ENCODE measurements at regions not wholly inside any gene's neighbourhood (a gene's known extent, or its start where the extent isn't known, plus 50 kb on each side); places are given as distances from the start of the nearest gene placed in this dataset.

DNA sequence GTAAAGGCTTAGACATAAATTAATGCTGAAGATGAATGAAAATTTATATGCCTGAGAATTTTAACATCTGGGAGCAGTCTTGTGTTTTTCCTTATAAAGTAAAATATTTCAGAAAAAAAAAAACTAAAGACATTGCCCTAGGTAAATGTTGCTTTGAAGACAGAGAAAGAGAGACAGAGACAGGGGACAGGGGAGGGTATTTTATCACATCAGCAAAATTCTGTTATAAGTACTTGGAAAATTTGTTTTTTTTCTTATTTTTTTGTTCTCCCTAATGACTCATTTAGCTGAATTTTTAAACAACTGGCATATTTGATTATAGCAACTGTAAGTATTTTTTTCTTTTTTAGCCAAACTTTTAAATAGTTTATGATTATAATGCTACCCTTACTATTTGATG is 1540.6 kb upstream of the GBE1 start:
- Mint-ChIP-seq H3K36me3 (ENCODE audit: low read depth) (no peaks in the 10 kb centered on the region), H3K4me1 (ENCODE audit: low read depth) (no peaks in the 10 kb centered on the region), H3K4me3 (no peak overlapping the region), H3K9me3 (peaks cover 28% of the 10 kb centered on the region), H3K27ac (no peak overlapping the region), H3K27me3 (ENCODE audit: low read depth) (no peaks in the 10 kb centered on the region)

DNA sequence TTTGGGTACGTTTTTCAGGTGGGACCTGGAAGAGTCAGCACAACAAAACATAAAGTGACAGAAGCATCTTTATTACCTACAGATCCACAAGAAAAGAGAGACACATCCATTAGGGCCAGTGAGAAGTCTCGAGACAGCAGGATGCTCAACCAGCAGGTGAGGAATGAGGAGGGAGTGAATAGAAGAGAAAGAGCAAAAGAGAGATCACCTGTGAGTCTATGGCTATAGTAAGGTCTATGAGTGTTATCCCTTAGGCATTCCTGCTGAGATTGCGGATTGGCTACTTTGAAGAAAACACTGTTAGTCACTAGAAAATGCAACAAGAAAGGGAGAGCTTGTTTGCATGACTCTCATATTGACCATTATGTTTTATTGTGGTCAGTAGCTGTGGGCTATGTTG is 1556.2 kb upstream of the GBE1 start:
- Mint-ChIP-seq H3K27ac (no peak overlapping the region), H3K36me3 (ENCODE audit: low read depth) (no peaks in the 10 kb centered on the region), H3K9me3 (peaks cover 25% of the 10 kb centered on the region), H3K27me3 (ENCODE audit: low read depth) (no peaks in the 10 kb centered on the region), H3K4me1 (ENCODE audit: low read depth) (no peaks in the 10 kb centered on the region), H3K4me3 (no peak overlapping the region)

DNA sequence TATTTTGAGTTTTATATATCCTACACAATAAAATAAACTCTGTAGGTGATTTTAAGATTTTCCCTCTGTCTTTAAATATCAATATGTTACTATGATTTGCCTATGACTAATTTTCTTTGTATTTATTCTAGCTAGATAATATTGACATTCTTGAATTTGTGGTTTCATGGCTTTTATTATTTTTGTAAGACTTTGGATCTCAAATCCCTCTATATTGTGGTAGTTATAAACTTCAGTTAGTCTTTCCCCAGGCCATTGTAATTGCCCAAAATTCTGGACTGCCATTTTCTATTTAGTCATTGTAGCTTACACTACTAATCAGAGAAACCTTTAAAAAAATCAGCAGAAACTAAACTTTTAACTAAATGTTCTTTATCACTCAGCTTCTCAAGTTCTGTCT is 1559.3 kb upstream of the GBE1 start:
- peaks cover 22% of the 10 kb centered on the region for H3K9me3 Mint-ChIP-seq
- H3K27ac Mint-ChIP-seq: no peak overlapping the region
- no peak overlapping the region for H3K4me3 Mint-ChIP-seq
- H3K4me1 Mint-ChIP-seq (ENCODE audit: low read depth): no peaks in the 10 kb centered on the region
- no peaks in the 10 kb centered on the region for H3K27me3 Mint-ChIP-seq (ENCODE audit: low read depth)
- no peaks in the 10 kb centered on the region for H3K36me3 Mint-ChIP-seq (ENCODE audit: low read depth)

DNA sequence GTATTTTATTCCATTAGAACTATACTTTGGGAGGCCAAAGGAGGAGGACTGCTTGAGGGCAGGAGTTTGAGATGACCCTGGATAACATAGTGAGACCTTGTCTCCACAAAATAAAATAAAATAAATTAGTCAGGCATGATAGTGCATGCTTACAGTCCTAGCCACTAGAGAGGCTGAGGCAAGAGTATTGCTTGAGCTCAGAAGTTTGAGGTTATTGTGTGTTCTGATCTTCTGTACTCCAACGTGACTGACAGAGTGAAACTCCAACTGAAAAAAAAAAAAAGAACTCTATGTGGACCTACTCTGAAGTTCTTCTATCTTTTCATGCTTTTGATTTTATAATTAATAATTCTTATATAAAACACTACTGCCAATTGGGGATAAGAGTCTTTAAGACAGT is 1560.0 kb upstream of the GBE1 start:
- Mint-ChIP-seq H3K27ac (no peak overlapping the region), H3K36me3 (ENCODE audit: low read depth) (no peaks in the 10 kb centered on the region), H3K27me3 (ENCODE audit: low read depth) (no peaks in the 10 kb centered on the region), H3K9me3 (peaks cover 24% of the 10 kb centered on the region), H3K4me1 (ENCODE audit: low read depth) (no peaks in the 10 kb centered on the region), H3K4me3 (no peak overlapping the region)

DNA sequence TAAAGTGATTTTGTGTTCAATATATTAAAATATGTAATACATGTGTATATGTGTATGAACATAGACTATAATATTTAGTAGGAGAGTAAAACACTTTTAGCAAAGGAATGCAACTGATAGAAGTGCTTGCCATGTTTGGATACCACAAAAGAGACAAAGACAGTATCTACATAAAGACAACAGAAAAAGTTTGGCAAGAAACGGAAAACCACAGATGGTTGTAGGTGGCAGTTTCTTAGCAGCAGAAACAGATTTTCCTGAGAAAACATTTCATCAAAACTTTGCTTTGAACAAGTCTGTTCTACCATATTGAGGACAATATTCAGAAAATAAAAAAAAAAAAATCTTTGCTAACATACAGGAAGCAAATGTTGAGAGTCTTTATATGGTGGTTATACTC is 1560.4 kb upstream of the GBE1 start:
- Mint-ChIP-seq H3K4me3 (no peak overlapping the region), H3K27me3 (ENCODE audit: low read depth) (no peaks in the 10 kb centered on the region), H3K27ac (no peak overlapping the region), H3K36me3 (ENCODE audit: low read depth) (no peaks in the 10 kb centered on the region), H3K9me3 (peaks cover 24% of the 10 kb centered on the region), H3K4me1 (ENCODE audit: low read depth) (no peaks in the 10 kb centered on the region)

DNA sequence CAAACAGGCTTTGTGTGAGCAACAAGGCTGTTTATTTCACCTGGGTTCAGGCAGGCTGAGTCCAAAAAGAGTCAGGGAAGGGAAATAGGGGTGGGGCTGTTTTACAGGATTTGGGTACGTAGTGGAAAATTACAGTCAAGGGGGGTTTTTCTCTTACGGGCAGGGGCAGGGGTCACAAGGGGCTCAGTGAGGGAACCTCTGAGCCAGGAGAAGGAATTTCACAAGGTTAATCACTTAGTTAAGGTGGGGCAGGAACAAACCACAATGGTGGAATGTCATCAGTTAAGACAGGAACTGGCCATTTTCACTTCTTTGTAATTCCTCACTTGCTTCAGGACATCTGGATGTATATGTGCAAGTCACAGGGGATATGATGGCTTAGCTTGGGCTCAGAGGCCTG is 1592.8 kb upstream of the GBE1 start:
- Mint-ChIP-seq H3K27ac (no peak overlapping the region), H3K36me3 (ENCODE audit: low read depth) (no peaks in the 10 kb centered on the region), H3K4me1 (ENCODE audit: low read depth) (no peaks in the 10 kb centered on the region), H3K4me3 (no peak overlapping the region), H3K27me3 (ENCODE audit: low read depth) (no peaks in the 10 kb centered on the region), H3K9me3 (peaks cover 32% of the 10 kb centered on the region)

DNA sequence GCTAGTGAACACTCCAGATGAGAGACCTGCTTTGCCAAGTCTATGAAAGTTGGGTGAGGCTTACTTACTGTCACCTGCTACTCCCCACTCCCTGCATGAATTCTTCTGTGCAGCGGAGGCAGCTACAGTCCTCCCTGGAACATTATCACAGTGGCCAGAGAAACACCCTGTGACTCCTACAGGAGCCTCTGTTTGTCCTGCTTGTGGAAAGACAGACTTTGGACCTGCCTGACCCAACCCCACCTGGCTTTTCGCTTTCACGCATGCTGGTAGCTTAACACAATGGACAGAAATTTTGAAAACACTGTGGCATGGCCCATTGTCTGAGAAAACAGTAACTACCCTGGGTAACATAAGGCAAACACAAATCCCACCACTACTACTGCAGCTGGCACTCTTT is 1565.5 kb upstream of the CADM2 start:
- Mint-ChIP-seq H3K27ac (no peak overlapping the region), H3K36me3 (ENCODE audit: low read depth) (no peaks in the 10 kb centered on the region), H3K27me3 (ENCODE audit: low read depth) (no peaks in the 10 kb centered on the region), H3K4me1 (ENCODE audit: low read depth) (no peaks in the 10 kb centered on the region), H3K4me3 (no peak overlapping the region), H3K9me3 (peaks cover 16% of the 10 kb centered on the region)

DNA sequence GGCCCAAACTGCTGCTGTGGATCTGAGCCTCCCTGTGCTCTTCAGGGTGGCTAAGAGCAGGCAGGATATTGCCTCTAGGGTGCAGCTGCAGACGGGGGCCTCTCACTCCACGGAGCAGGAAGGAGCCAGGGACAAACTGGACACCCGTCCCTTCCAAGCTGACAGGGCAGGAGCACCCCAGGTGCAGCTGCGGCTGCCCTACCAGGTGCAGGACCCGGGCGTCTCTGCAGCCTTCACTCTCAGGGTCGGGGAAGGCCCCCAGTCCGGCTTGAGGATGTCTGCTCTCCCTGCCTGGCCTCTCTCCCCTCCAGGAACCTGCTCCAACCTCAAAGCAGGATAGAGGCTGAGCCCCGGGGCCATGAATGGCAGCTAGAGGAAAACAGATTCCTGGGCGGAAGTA is 1554.9 kb upstream of the CADM2 start:
- Mint-ChIP-seq H3K27me3 (ENCODE audit: low read depth) (no peaks in the 10 kb centered on the region), H3K36me3 (ENCODE audit: low read depth) (no peaks in the 10 kb centered on the region), H3K4me1 (ENCODE audit: low read depth) (no peaks in the 10 kb centered on the region), H3K27ac (no peak overlapping the region), H3K4me3 (no peak overlapping the region), H3K9me3 (peaks cover 16% of the 10 kb centered on the region)

DNA sequence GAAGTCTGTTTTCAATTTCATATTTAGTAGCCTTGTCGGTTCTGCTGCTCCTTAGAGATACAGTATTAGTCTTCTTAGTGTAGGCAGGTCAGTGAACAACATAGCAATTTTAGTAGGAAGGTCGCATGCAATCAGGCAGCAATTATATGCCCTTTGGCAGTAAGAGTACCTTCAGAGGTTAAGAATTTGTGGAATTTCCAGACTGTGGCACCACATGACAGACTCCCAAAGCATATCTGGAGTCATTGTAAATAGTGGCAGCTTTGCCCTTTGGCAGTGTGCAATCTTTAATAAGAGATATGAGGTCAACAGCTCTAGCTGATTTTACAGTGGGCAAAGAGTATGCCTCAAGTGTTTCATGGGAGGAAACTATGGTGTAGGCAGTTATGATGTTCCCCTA is 1532.5 kb upstream of the CADM2 start:
- H3K27ac Mint-ChIP-seq: no peak overlapping the region
- H3K27me3 Mint-ChIP-seq (ENCODE audit: low read depth): no peaks in the 10 kb centered on the region
- no peak overlapping the region for H3K4me3 Mint-ChIP-seq
- H3K4me1 Mint-ChIP-seq (ENCODE audit: low read depth): no peaks in the 10 kb centered on the region
- no peaks in the 10 kb centered on the region for H3K36me3 Mint-ChIP-seq (ENCODE audit: low read depth)
- H3K9me3 Mint-ChIP-seq: peaks cover 26% of the 10 kb centered on the region

DNA sequence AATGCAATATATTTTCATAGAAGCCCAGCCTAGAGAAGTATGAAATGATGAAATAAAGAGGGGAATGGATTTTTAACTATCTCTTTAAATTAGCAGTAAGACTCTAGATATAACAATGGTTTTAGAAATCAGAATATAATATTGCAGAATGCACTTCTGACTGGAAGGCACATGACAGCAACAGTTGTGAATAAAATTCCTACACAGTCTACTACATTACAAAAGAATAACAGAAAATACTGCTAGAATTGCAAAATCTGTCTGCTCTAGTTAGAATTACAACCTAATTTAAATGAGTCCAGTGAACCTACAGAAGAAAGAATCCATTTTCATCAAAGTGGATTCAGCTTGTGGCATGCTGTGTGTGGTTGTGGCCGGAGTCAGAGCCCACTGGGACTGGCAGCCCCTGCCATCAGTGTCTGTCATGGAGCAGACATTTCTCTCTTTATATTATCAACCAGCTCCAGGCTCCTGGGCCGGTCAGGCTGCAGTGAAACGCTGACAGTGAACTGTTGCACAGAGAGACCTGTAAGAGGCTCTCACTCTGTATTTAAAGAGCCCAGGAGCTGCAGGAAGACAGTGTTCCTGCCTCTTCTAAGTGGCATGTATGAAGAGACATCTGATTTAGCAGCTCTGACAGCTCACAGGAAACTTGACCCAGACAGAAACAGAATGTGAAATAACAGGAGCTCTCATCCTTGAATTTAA is 1523.8 kb upstream of the CADM2 start:
- Mint-ChIP-seq H3K27me3 (ENCODE audit: low read depth) (no peaks in the 10 kb centered on the region), H3K27ac (no peak overlapping the region), H3K4me3 (no peak overlapping the region), H3K9me3 (peaks cover 4% of the 10 kb centered on the region), H3K36me3 (ENCODE audit: low read depth) (no peaks in the 10 kb centered on the region), H3K4me1 (ENCODE audit: low read depth) (no peaks in the 10 kb centered on the region)

DNA sequence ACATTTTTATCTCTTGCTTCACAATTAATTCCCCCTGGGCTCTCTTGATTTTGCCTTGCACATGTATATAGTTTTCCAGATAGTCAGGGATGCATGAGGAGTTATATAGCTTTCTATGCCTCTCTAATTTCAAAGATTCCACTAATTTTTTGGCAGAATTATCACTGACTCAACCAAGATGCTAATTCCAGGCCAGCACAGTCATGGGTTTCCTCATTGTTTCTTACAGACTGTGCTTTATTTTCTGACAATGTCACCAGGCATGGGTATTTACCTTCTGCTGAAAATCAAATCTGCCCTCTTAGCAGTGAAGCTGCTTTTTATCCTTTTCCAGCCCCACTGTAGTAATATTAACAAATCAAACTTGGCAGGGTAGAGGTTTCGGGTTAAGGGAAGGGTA is 1520.6 kb upstream of the CADM2 start:
- H3K27ac Mint-ChIP-seq: no peak overlapping the region
- no peaks in the 10 kb centered on the region for H3K36me3 Mint-ChIP-seq (ENCODE audit: low read depth)
- H3K4me1 Mint-ChIP-seq (ENCODE audit: low read depth): no peaks in the 10 kb centered on the region
- H3K9me3 Mint-ChIP-seq: peaks cover 9% of the 10 kb centered on the region
- no peak overlapping the region for H3K4me3 Mint-ChIP-seq
- no peaks in the 10 kb centered on the region for H3K27me3 Mint-ChIP-seq (ENCODE audit: low read depth)

DNA sequence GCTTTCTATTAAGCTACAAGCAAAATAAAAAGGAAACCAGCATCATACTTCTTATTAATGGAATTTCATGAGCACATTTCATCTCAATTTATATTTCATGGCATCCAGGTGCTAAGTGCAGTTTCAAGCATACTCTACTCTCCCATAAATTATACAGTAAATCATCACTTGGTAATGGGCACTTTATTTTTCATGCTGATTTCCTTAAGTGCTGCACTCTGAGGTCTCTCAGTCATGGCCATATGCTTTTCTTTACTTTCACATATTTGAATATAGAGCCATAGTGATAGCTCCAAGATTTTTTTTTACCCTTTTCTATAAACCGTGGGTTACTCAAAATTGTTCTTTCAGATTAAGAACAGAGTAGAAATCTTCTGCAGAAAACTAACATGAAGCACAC is 1505.7 kb upstream of the CADM2 start:
- Mint-ChIP-seq H3K27ac (no peak overlapping the region), H3K9me3 (no peaks in the 10 kb centered on the region), H3K4me1 (ENCODE audit: low read depth) (no peaks in the 10 kb centered on the region), H3K27me3 (ENCODE audit: low read depth) (no peaks in the 10 kb centered on the region), H3K36me3 (ENCODE audit: low read depth) (no peaks in the 10 kb centered on the region), H3K4me3 (no peak overlapping the region)

DNA sequence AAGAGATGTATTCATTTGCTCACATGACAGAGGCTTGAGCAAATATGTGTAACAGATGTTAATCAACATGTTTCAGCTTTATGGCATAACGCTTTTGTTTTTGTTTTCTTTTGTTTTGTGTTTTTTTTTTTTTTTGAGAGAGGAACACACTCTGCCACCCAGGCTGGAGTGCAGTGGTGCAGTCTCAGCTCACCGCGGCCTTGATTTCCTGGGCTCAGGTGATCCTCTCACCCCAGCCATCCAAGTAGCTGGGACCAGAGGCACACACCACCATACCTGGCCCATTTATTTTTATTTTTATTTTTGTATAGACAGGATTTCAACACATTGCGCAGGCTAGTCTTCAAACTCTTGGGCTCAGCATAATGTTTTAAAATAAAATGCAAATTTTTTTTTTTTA is 1504.4 kb upstream of the CADM2 start:
- Mint-ChIP-seq H3K36me3 (ENCODE audit: low read depth) (no peaks in the 10 kb centered on the region), H3K4me3 (no peak overlapping the region), H3K27me3 (ENCODE audit: low read depth) (no peaks in the 10 kb centered on the region), H3K4me1 (ENCODE audit: low read depth) (no peaks in the 10 kb centered on the region), H3K27ac (no peak overlapping the region), H3K9me3 (no peaks in the 10 kb centered on the region)

DNA sequence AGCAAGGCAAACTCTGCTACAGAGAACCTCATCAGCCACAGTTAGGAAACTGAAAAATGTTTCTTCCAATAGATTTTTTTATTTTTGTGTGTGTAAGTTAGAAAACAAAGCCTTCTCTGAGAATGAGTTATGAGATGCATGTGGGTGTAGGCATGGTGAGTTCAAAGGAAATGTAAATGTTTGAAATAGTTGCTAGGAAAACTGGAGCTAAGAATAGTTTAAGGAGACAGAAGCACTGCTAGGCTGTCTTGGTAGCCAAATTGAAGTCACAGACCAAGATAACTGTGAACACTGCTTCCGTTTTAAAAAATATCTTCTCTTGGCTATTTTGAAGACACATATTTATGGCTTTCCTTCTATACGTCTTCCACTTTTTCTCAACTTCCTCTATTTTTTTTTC is 1501.2 kb upstream of the CADM2 start:
- no peaks in the 10 kb centered on the region for H3K9me3 Mint-ChIP-seq
- H3K4me3 Mint-ChIP-seq: no peak overlapping the region
- H3K36me3 Mint-ChIP-seq (ENCODE audit: low read depth): no peaks in the 10 kb centered on the region
- no peak overlapping the region for H3K27ac Mint-ChIP-seq
- no peaks in the 10 kb centered on the region for H3K4me1 Mint-ChIP-seq (ENCODE audit: low read depth)
- no peaks in the 10 kb centered on the region for H3K27me3 Mint-ChIP-seq (ENCODE audit: low read depth)

DNA sequence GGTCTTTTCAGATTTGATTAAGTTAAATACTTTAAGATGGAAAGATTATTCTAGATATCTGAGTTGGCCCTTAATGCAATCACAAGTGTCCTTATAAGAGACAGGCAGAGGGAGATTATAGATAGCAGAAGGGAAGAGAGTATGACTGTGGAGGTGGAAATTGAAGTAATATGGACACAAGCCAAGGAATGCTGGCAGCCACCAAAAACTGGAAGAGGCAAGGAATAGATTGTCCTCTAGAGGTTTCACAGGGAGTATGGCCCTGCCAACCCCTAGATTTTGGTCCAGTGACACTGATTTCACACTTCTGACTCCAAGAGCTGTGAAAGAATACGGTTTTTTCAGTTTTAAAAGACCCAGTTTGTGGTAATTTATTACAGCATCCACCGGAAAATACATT is 1498.7 kb upstream of the CADM2 start:
- Mint-ChIP-seq H3K36me3 (ENCODE audit: low read depth) (no peaks in the 10 kb centered on the region), H3K27ac (no peak overlapping the region), H3K4me1 (ENCODE audit: low read depth) (no peaks in the 10 kb centered on the region), H3K4me3 (no peak overlapping the region), H3K27me3 (ENCODE audit: low read depth) (no peaks in the 10 kb centered on the region), H3K9me3 (no peaks in the 10 kb centered on the region)

DNA sequence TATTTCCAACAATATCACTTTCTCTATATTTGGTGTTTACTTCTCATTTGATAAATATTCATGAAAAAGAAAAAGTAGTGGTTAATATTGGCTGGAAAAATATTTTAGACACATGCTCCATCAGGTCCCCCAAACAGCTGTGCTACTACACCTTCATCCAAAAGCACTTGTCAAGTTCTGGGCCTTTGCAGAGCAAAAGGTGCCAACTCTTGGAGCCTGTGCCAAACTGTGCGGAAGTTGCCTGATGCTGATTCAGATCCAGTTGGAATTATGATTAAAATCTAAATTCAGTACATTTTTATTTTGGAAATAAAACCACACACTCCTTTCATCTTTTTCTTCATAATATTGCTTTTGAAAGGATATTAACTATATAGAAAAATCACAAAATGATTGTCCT is 1497.4 kb upstream of the CADM2 start:
- H3K4me1 Mint-ChIP-seq (ENCODE audit: low read depth): no peaks in the 10 kb centered on the region
- no peaks in the 10 kb centered on the region for H3K27me3 Mint-ChIP-seq (ENCODE audit: low read depth)
- H3K4me3 Mint-ChIP-seq: no peak overlapping the region
- H3K36me3 Mint-ChIP-seq (ENCODE audit: low read depth): no peaks in the 10 kb centered on the region
- H3K27ac Mint-ChIP-seq: no peak overlapping the region
- no peaks in the 10 kb centered on the region for H3K9me3 Mint-ChIP-seq

Measured in T-helper 1 cell treated with Interleukin-12 subunit alpha and Interleukin-12 subunit beta and Interleukin-4 antibody, amounts not matched to agents 30 μg/mL and 1 μg/mL, for 36 hours (primary cell).